GM23248 (cell line): ENCODE measurements at regions not wholly inside any gene's neighbourhood (a gene's known extent, or its start where the extent isn't known, plus 50 kb on each side); places are given as distances from the start of the nearest gene placed in this dataset.

ENCODE experiments used
- DNase-seq: peaks from one replicate; pipeline ENCODE4 v3.0.0-alpha.2; 2015
- H2AFZ ChIP-seq: fragments of 200-600 bp; sonication (generic); 2 replicates; pipeline ENCODE4 v1.6.1; 2016; ENCODE audit warnings: antibody characterized with exemption
- H3F3A ChIP-seq: fragments of 200-600 bp; sonication (generic); 2 replicates; pipeline ENCODE4 v1.6.1; 2016; ENCODE audit warnings: mild to moderate bottlenecking, antibody characterized with exemption, mixed run types; ENCODE audit not compliant: insufficient read depth
- H3K27ac ChIP-seq: fragments of 200-600 bp; sonication (generic); 2 replicates; pipeline ENCODE4 v1.5.1; 2016; ENCODE audit warnings: mild to moderate bottlenecking
- H3K27me3 ChIP-seq: fragments of 200-600 bp; sonication (generic); replicated peaks from 2 replicates; pipeline ENCODE4 v1.6.1; 2016; ENCODE audit warnings: mild to moderate bottlenecking; ENCODE audit not compliant: insufficient read depth
- H3K36me3 ChIP-seq: fragments of 200-600 bp; sonication (generic); 2 replicates; pipeline ENCODE4 v1.6.1; 2016; ENCODE audit warnings: low read depth, mild to moderate bottlenecking
- H3K4me1 ChIP-seq: fragments of 200-600 bp; sonication (generic); 2 replicates; pipeline ENCODE4 v1.6.1; 2016; ENCODE audit warnings: mild to moderate bottlenecking; ENCODE audit not compliant: insufficient read depth
- H3K4me2 ChIP-seq: fragments of 200-600 bp; sonication (generic); one replicate; pipeline ENCODE4 v1.6.1; 2016; ENCODE audit warnings: mild to moderate bottlenecking; ENCODE audit not compliant: unreplicated experiment
- H3K4me3 ChIP-seq: fragments of 200-600 bp; sonication (generic); 2 replicates; pipeline ENCODE4 v1.5.1; 2016; ENCODE audit warnings: mild to moderate bottlenecking
- H3K79me2 ChIP-seq: fragments of 200-600 bp; sonication (generic); 2 replicates; pipeline ENCODE4 v1.6.1; 2016; ENCODE audit warnings: mild to moderate bottlenecking; ENCODE audit not compliant: insufficient read depth
- H3K9ac ChIP-seq: fragments of 200-600 bp; sonication (generic); 2 replicates; pipeline ENCODE4 v1.6.1; 2016; ENCODE audit warnings: mild to moderate bottlenecking
- H3K9me2 ChIP-seq: fragments of 200-600 bp; sonication (generic); 2 replicates; pipeline ENCODE4 v1.6.1; 2016; ENCODE audit warnings: mixed run types, mild to moderate bottlenecking, moderate library complexity; ENCODE audit not compliant: insufficient read depth
- H3K9me3 ChIP-seq: fragments of 200-600 bp; sonication (generic); one replicate; pipeline ENCODE4 v1.6.1; 2017; ENCODE audit warnings: low read depth
- H4K20me1 ChIP-seq: fragments of 200-600 bp; sonication (generic); 2 replicates; pipeline ENCODE4 v1.6.0; 2016; ENCODE audit not compliant: insufficient read depth
- EZH2 ChIP-seq: fragments of 200-600 bp; sonication (generic); IDR thresholded peaks from 2 replicates; pipeline ENCODE4 v1.6.1; 2018; ENCODE audit warnings: antibody characterized with exemption, mild to moderate bottlenecking; ENCODE audit not compliant: insufficient read depth, poor library complexity, severe bottlenecking
- EZH2phosphoT487 ChIP-seq: fragments of 200-600 bp; sonication (generic); IDR thresholded peaks from 2 replicates; pipeline ENCODE4 v1.6.1; 2018; ENCODE audit warnings: antibody characterized with exemption, moderate library complexity, mild to moderate bottlenecking, low read depth; ENCODE audit not compliant: insufficient read depth
- WGBS, 2 experiments: methylation state at CpG; one replicate each; pipeline ENCODE4 v1.1.6; 2015 to 2017; ENCODE audit warnings: low lambda C conversion rate in 2 of 2, low coverage in 1 of 2; ENCODE audit errors: missing lambda C conversion rate in 2 of 2; 5-methylcytosine and 5-hydroxymethylcytosine counted together
- in situ Hi-C: fragments of 300-500 bp; cut with MboI; formaldehyde crosslinking; loops from 2 replicates; pipeline ENCODE4 v1.15.0; 2020

- Histone ChIP-seq H3K4me2 (no peak overlapping the region), H3K27ac (no peak overlapping the region), H3K4me3 (no peak overlapping the region), H3K79me2 (no peaks in the 10 kb centered on the region), H3K36me3 (no peaks in the 10 kb centered on the region), H3K27me3 (peaks cover 89% of the 10 kb centered on the region), H3K9me2 (no peaks in the 10 kb centered on the region), H3K9ac (no peak overlapping the region), H4K20me1 (no peaks in the 10 kb centered on the region), H3K9me3 (no peaks in the 10 kb centered on the region), H3K4me1 (no peaks in the 10 kb centered on the region), H2AFZ (no peak overlapping the region), H3F3A (no peaks in the 10 kb centered on the region)
- WGBS, 2 experiments: 62 to 67% methylated on average over 8 of the region's 8 CpGs
- TF ChIP-seq EZH2: no peak
- TF ChIP-seq EZH2phosphoT487: no peak; the same call in 1 of the 2 replicates
- in situ Hi-C loops: no loop called here
- no peak for DNase-seq
Observed at GRCh38 chr1:218166268-218166945, 118.7 kb upstream of the RRP15 start.

GRCh38 chr1:218171302-218171893, 113.7 kb upstream of the RRP15 start:
- Histone ChIP-seq H3K4me1 (no peaks in the 10 kb centered on the region), H3K27ac (no peak overlapping the region), H3K9me3 (no peaks in the 10 kb centered on the region), H3F3A (no peaks in the 10 kb centered on the region), H3K4me3 (no peak overlapping the region), H3K4me2 (peak overlapping the region; percentile 38), H3K79me2 (no peaks in the 10 kb centered on the region), H3K27me3 (peaks cover 63% of the 10 kb centered on the region), H4K20me1 (no peaks in the 10 kb centered on the region), H3K9ac (no peak overlapping the region), H2AFZ (no peak overlapping the region), H3K36me3 (no peaks in the 10 kb centered on the region), H3K9me2 (no peaks in the 10 kb centered on the region)
- TF ChIP-seq EZH2: no peak
- no peak for TF ChIP-seq EZH2phosphoT487
- WGBS, 2 experiments: 2% methylated on average over 4 of the region's 4 CpGs
- peak; percentile 59 for DNase-seq
- in situ Hi-C loops: no loop called here

- 0 out of 2 replicates have a peak, but pooled peaks cover 13% of the 10 kb centered on the region for H3K27me3 ChIP-seq
Observed at GRCh38 chr1:218182455-218182854, 102.6 kb upstream of the RRP15 start.

GRCh38 chr1:218200979-218201378, 84.1 kb upstream of the RRP15 start:
- no peak overlapping the region for H3K4me3 ChIP-seq
- no peaks in the 10 kb centered on the region for H3K79me2 ChIP-seq
- H3K27me3 ChIP-seq: peaks cover 15% of the 10 kb centered on the region; the same call in 1 of the 2 replicates
- in situ Hi-C loops: no loop called here
- peak; percentile 42 for DNase-seq
- no peaks in the 10 kb centered on the region for H3K36me3 ChIP-seq
- H3K9me2 ChIP-seq: no peaks in the 10 kb centered on the region
- H3F3A ChIP-seq: no peaks in the 10 kb centered on the region
- no peak overlapping the region for H3K4me2 ChIP-seq
- 2 to 3% methylated on average over 3 of the region's 3 CpGs for WGBS, 2 experiments
- H3K4me1 ChIP-seq: no peaks in the 10 kb centered on the region
- no peaks in the 10 kb centered on the region for H4K20me1 ChIP-seq
- TF ChIP-seq EZH2 (no peak), EZH2phosphoT487 (no peak)
- no peaks in the 10 kb centered on the region for H3K9me3 ChIP-seq
- H3K27ac ChIP-seq: no peak overlapping the region
- H2AFZ ChIP-seq: peak overlapping the region; percentile 18; the same call in 1 of the 2 replicates
- no peak overlapping the region for H3K9ac ChIP-seq

More at GRCh38 chr1:218182455-218182854, 102.6 kb upstream of the RRP15 start:
- H3K9me3 ChIP-seq: no peaks in the 10 kb centered on the region
- H3K9ac ChIP-seq: no peak overlapping the region
- no peak overlapping the region for H2AFZ ChIP-seq
- no peaks in the 10 kb centered on the region for H4K20me1 ChIP-seq
- H3K9me2 ChIP-seq: no peaks in the 10 kb centered on the region
- H3K4me3 ChIP-seq: no peak overlapping the region
- WGBS, 2 experiments: 27 to 29% methylated on average over 2 of the region's 2 CpGs
- H3K4me1 ChIP-seq: no peaks in the 10 kb centered on the region
- H3K27ac ChIP-seq: no peak overlapping the region
- TF ChIP-seq EZH2 (no peak), EZH2phosphoT487 (no peak)
- in situ Hi-C loops: no loop called here
- H3K36me3 ChIP-seq: no peaks in the 10 kb centered on the region
- no peaks in the 10 kb centered on the region for H3F3A ChIP-seq
- H3K4me2 ChIP-seq: no peak overlapping the region
- no peak for DNase-seq
- H3K79me2 ChIP-seq: no peaks in the 10 kb centered on the region
